Epithelial cell of proximal tubule (primary cell): ENCODE measurements at regions not wholly inside any gene's neighbourhood (a gene's known extent, or its start where the extent isn't known, plus 50 kb on each side); places are given as distances from the start of the nearest gene placed in this dataset.
"Not testable (repeated sequence)": the region's sequence is repeated elsewhere in the genome, so short reads cannot be mapped to it uniquely, and the experiment has no call there.

Source experiments
- DNase-seq: peaks from one replicate; pipeline ENCODE4 v3.0.0-alpha.2; 2011; ENCODE audit warnings: low read depth
- H3K4me3 ChIP-seq: 2 replicates; pipeline ENCODE4 v1.5.1; 2011; ENCODE audit warnings: low read depth, mild to moderate bottlenecking, low read length
- TF ChIP-seq, protein P1 (sequence below): conservative IDR thresholded peaks from 2 replicates; pipeline ENCODE4 v1.5.1; 2012; ENCODE audit warnings: low read depth, mild to moderate bottlenecking, low read length

DNA sequence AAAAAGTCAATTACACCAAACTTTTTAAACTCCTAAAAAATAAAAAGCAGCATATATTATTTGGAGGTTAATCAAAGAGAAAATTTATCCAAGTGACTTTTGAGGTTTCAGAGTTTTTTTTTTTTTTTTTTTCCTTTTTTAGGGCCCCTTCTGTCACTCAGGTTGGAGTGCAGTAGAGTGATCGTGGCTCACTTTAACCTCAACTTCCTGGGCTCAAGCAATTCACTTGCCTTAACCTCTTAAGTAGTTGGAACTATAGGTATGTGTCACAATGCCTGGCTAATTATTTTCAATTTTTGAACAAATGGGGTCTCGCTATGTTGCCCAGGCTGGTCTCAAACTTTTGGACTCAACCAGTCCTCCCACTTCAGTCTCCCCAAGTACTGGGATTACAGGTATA lies 241.7 kb upstream of the HSFY2 start:
- no peak overlapping the region for H3K4me3 ChIP-seq
- no peak for DNase-seq
- TF ChIP-seq, protein P1, sequence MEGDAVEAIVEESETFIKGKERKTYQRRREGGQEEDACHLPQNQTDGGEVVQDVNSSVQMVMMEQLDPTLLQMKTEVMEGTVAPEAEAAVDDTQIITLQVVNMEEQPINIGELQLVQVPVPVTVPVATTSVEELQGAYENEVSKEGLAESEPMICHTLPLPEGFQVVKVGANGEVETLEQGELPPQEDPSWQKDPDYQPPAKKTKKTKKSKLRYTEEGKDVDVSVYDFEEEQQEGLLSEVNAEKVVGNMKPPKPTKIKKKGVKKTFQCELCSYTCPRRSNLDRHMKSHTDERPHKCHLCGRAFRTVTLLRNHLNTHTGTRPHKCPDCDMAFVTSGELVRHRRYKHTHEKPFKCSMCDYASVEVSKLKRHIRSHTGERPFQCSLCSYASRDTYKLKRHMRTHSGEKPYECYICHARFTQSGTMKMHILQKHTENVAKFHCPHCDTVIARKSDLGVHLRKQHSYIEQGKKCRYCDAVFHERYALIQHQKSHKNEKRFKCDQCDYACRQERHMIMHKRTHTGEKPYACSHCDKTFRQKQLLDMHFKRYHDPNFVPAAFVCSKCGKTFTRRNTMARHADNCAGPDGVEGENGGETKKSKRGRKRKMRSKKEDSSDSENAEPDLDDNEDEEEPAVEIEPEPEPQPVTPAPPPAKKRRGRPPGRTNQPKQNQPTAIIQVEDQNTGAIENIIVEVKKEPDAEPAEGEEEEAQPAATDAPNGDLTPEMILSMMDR, result no peak

DNA sequence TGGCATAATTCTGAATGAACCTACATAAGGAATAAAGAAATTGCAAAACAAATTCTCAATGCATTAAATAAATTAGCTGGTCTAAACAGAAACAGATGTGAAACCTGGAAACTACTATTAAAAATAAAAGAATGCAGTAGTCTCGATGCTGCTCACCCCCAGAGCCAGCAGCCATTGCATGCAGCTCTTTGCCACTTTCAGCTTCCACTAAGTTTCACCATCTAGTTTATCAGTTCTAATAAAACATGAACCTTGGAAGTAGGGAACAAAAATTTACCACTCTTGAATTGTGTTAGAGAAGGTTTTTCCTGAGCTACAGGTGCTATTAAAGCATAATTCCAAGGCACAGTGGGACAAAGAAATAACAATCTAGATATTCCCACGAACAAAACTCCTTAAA lies 239.4 kb upstream of the HSFY2 start:
- TF ChIP-seq, protein P1, result no peak
- no peak for DNase-seq
- no peak overlapping the region for H3K4me3 ChIP-seq

DNA sequence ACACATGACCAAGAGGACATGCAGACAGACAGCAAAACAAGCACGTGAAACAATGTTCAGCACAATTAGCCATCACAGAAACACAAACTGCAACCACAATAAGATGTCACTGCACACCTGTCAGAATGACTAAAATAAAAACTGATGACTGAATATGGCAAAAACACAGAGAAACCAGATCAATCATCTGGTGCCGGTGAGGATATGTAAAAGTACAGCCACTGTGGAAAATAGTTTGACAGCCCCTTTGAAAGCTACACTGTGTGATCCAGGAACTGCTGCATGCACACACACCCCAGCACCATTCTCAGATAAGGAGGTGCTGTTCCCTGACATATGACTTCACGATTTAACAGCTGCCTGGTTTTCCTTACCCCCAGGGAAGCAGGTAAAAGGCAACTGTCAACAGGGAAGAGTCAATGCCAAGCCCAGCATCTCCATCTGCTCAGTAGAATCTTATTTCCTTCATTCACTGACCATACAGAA lies 238.1 kb upstream of the HSFY2 start:
- no peak for DNase-seq
- no peak overlapping the region for H3K4me3 ChIP-seq
- TF ChIP-seq, protein P1, result no peak

DNA sequence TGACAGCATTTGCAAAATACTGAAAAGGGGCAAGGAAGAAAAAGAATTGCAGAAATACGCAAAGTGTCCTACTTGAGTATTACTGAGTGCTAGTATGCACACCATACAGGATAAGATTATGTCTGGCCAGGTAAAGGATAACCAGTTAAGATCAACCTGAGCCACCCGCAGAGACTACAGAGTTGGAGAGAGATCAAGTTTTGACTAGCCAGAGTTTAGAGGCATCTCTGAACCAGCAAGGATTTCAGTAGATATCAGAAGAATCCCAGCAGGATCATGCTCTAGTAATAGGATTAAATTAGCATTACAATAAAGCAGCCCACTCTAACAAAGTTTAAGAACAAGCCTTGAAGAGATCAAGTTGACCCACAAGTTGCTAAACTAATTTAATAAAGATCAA lies 232.7 kb upstream of the HSFY2 start:
- DNase-seq, result no peak
- no peak overlapping the region for H3K4me3 ChIP-seq
- TF ChIP-seq, protein P1, result no peak

DNA sequence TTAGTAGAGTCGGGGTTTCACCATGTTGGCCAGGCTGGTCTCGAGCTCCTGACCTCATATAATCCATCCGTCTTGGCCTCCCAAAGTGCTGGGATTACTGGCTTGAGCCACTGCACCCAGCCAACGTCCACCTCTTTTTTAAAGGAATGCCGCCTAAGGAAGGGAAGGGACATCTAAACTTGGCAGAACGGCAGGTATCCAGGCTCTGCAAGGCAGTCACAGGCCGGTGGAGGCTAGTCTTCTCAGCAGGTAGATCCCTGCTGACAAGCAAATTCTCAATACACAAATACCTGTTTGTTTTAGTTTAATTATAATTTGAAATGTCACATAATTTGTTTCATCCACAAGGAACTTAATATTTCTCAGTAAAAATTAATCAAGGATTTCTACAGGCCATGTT lies 232.0 kb upstream of the HSFY2 start:
- no peak overlapping the region for H3K4me3 ChIP-seq
- no peak for DNase-seq
- TF ChIP-seq, protein P1, result no peak

DNA sequence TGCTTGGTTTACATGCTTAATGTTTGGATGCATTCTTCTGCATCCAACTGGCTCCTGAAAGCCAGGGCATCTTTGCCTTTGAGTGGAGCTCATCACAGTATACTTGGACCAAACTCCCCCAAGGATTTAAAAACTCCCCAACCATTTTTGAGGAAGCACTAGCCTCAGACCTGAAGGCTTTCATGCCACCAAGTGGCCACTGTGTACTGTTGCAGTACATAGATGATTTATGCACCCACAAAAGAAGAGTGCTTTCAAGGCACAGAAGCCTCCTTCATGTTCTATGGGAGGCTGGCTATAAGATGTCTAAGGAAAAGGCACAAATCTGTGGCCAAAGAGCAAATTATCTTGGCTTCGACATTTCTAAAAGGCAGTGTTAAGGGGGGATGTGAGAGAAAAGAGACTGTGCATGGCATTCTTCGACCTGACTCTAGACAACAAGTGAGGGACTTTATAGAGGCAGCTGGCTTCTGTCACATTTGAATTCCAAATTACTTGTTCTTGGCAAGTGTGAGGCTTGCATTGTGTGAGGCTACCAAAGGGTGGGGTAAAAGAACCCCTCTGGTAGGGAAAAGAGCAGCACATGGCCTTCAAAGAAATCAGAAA lies 224.2 kb upstream of the HSFY2 start:
- TF ChIP-seq, protein P1, result peak; percentile 42
- no peak for DNase-seq
- H3K4me3 ChIP-seq, result no peak overlapping the region

DNA sequence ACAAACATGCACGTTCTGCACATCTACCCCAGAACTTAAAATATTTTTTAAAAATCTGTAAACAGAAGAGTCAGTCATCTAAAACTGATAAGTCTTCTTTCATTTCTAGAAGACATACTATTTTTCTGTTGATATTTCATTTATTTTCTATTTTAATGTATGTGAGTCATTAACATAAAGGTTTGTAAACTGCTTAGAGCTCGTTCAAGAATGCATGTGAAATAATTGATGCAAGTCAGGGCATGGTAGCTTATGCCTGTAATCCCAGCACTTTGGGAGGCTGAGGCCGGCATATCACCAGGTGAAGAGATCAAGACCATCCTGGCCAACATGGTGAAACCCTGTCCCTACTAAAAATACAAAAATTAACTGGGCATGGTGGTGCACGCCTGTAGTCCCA lies 219.9 kb upstream of the HSFY2 start:
- DNase-seq, result no peak
- no peak overlapping the region for H3K4me3 ChIP-seq
- TF ChIP-seq, protein P1, result no peak

DNA sequence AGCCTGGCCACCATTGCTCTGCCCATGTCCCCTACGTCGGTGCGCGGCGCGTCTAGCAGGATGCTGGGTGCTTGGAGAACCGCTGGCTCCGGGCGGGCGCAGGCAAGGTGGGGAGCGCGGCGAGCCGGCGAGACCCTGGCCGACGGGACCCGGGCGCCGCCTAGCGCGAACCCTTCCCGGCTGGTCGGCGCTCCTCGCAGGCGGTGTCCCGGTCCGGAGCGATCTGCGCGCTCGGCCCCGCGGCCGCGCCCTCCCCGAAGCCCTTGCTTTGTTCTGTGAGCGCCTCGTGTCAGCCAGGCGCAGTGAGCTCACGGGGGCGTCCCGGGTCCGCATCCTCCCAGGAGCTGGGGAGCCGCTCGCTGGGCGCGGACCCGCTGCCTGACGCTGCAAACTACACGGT lies 219.1 kb upstream of the HSFY2 start:
- not testable (repeated sequence) for H3K4me3 ChIP-seq

More for the DNA sequence above, 219.1 kb upstream of the HSFY2 start:
- DNase-seq, result not testable (repeated sequence)
